ENCODE measurements at regions not wholly inside any gene's neighbourhood (a gene's known extent, or its start where the extent isn't known, plus 50 kb on each side); places are given as distances from the start of the nearest gene placed in this dataset.
"Not testable (repeated sequence)": the region's sequence is repeated elsewhere in the genome, so short reads cannot be mapped to it uniquely, and the experiment has no call there.

- no peak for DNase-seq
Observed at GRCh38 chrX:113300580-113300979, 459.9 kb upstream of the AMOT start.

DNA sequence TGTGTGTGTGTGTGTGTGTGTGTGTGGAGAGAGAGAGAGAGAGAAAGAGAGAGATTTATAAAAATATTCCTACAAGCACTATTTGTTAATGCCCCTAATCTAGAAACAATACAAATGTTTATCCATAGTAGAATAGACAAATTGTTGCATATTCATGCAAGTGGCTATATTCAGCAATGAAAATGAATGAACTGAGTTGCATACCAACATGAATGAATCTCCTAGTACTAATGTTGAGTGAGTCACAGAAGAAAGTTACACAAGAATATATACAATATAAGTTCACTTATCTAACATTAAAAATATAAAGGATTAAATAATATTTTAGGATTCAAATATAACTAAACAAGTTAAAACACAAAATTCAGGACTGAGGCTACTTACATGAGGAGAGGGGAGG is 456.8 kb upstream of the AMOT start:
- DNase-seq, result no peak

DNA sequence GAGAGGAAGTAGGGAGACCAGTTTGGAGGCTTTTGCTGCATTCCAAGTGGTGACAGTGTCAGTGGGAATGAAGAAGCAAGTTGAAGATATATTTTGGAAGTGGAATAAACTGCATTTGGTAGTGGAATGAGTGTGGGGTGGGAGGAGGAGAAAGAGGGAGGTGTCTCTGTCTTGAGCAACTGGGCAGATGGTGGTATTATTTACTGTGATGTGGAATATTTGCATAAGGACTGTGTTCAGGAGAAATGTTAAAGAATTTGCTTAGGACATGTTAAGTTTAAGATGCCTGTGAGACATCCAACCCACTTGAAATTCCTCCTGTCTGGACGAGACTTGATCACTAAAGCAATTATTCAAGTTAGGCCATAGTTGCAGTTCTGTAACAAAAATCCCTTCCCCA is 448.9 kb upstream of the AMOT start:
- no peak for DNase-seq

GRCh38 chrX:113287761-113288160 is 447.1 kb upstream of the AMOT start:
- no peak for DNase-seq

GRCh38 chrX:113275804-113276203 is 435.2 kb upstream of the AMOT start:
- DNase-seq, result no peak

DNA sequence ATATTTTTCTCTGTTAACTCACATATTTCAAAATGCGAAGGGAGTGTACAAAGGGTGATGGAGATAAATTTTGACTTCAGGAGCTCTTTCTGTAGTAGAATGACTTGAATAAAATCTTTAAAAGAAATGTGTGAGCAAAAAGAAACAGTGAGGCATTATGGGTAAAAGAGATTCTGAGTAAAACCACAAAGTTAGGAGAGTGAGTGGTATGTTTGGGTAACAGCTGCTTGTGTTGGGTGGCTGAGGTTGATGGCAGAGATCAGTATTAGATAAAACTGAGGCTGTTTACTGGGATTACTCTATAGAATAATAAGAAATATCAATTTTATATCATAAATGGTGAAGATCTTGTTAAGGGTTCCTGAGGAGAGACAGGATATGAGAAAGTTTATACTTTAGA is 434.2 kb upstream of the AMOT start:
- DNase-seq, result no peak

GRCh38 chrX:113274345-113274744 is 433.7 kb upstream of the AMOT start:
- no peak for DNase-seq

GRCh38 chrX:113269203-113269602 is 428.6 kb upstream of the AMOT start:
- no peak for DNase-seq

- no peak for DNase-seq
Observed at GRCh38 chrX:113260474-113260873, 419.8 kb upstream of the AMOT start.

- DNase-seq, result no peak
Observed at GRCh38 chrX:113222305-113222704, 381.7 kb upstream of the AMOT start.

GRCh38 chrX:113212052-113212451 is 371.4 kb upstream of the AMOT start:
- no peak for DNase-seq

GRCh38 chrX:113202601-113203000 is 362.0 kb upstream of the AMOT start:
- no peak for DNase-seq

DNA sequence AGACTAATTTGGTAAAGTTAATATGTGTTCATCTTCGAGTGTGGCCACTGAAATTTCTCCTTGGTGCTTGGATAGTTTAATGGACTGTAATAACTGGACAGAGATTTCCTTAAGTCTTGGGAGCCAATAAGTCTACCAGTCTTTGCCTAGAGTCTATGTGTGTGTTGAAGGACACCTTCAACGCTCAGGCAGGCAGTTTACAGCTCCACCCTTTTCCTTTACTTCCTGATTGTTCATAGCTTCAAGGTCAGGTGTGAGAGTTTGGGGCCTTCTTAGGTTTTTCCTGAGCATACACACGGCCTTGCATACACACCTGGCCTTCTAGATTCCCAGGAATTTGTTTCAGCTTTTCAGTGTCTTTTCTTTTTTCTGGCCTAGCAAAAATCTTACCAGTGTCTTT is 355.3 kb upstream of the AMOT start:
- no peak for DNase-seq

GRCh38 chrX:113192418-113192817 is 351.8 kb upstream of the AMOT start:
- no peak for DNase-seq

DNA sequence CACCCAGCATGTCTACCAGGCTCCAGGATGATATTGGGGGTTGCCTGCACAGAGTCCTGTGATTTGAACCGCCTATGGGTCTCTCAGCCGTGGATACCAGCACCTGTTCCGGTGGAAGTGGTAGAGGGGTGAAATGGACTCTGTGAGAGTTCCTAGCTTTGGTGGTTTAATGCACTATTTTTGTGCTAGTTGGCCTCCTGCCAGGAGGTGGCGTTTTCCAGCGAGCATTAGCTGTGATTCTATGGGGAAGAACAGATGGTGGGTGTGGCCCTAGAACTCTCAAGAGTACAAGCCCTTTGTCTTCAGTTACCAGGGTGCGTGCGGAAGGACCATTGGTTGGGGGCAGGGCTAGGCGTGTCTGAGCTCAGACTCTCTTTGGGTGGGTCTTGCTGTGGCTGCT is 316.9 kb upstream of the AMOT start:
- DNase-seq, result no peak

- DNase-seq, result not testable (repeated sequence)
Observed at GRCh38 chrX:113154315-113154714, 313.7 kb upstream of the AMOT start.

DNA sequence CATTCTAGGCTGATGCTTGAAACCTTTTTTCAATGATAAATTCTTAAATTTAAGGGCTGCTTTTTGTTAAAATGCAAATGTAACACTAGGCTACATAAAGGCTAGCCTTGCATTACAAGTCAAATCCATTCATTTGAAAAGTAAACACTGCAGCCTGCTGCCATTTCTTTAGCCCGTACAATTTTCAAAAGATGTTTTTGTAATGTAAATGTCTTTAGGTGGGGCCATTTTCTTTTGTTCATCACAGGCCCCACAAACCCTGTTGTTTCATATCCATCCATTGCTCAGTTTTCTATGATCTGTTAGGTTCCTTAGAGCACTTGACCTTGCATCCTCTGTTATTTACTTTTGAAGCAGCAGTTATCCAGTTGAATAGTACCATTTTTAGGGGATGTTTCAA is 296.2 kb upstream of the AMOT start:
- DNase-seq, result no peak

- no peak for DNase-seq
Observed at GRCh38 chrX:113133316-113133715, 292.7 kb upstream of the AMOT start.

GRCh38 chrX:113124693-113125092 is 284.1 kb upstream of the AMOT start:
- DNase-seq, result no peak

DNA sequence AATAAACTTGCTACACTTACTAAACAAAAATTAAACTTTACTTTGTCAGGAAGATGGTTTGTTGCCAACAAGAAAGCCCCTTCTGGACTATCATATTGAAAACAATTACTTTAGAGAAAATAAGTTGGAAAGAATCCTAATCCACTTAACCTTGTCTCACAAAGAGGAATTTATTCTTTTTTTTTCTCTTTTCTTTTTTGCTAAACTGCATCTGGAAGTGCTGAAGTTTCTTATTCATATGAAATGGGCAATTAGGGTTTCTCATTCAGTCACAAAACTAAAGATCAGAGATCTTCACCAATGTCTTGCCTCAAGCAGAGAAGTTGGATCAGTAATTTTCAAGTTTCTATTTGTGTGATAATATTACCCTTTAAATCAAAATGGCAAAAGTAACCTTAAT is 234.9 kb upstream of the AMOT start:
- DNase-seq, result peak; percentile 0

GRCh38 chrX:113059714-113060113 is 219.1 kb upstream of the AMOT start:
- DNase-seq, result no peak

GRCh38 chrX:113058634-113059033 is 218.0 kb upstream of the AMOT start:
- no peak for DNase-seq

GRCh38 chrX:113048896-113049295 is 208.3 kb upstream of the AMOT start:
- no peak for DNase-seq

DNA sequence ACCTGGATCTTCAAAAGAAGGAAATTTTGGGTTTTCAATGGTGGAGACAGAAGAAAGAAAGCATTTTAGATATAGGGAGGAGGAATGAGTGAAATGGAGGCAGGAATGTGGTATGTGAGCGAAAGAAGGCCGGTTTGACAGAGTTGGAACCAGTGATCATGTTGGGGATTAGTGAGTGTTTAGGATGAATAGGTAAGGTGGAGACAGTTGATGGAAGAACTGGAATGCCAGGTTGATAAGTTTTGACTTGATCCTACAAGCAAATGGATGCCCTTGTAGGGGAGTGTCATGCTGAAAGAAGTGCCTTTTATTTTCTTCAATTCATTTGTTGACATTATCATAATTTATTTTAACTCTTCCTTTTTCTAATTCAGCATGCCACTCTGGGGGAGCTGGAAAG is 207.8 kb upstream of the AMOT start:
- DNase-seq, result peak; percentile 1

DNA sequence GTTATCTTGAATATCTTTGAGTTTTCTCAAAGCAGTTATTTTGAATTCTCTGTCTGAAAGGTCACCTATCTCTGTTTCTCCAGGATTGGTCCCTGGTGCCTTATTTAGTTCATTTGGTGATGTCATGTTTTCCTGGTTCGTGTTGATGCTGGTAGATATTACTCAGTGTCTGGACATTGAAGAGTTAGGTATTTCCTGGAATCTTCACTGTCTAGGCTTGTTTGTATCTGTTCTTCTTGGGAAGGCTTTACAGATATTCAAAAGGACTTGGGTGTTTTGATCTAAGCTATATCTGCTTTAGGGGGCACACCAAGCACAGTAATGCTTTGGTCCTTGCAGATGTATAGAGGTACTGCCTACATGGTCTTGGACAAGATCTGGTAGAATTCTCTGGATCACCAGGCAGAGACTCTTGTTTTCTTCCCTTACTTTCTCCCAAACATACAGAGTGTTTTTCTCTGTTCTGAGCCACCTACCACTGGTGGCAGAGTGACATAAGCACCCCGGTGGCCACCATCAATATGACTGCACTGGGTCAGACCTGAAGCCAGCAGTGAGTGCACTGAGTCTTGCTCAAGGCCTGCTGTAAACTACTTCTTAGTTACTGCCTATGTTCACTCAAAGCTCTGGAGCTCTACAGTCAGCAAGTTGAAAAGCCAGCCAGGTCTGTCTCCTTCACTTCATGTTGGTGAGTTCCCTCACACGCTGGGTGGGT is 193.5 kb upstream of the AMOT start:
- DNase-seq, result no peak

Data from tongue (tissue), 1 donor.